ENCODE measurements at regions not wholly inside any gene's neighbourhood (a gene's known extent, or its start where the extent isn't known, plus 50 kb on each side); places are given as distances from the start of the nearest gene placed in this dataset.

- no peak overlapping the region for H4K8ac ChIP-seq (ENCODE audit: low read depth in 2 of 2, low read length in 2 of 2)
- H3K9ac ChIP-seq (ENCODE audit: low read depth, low read length): no peak overlapping the region
- no peak overlapping the region for H4K5ac ChIP-seq (ENCODE audit: low read depth, low read length)
- no peak overlapping the region for H3K23ac ChIP-seq (ENCODE audit: low read depth, low read length)
- H4K20me1 ChIP-seq (ENCODE audit: insufficient read depth, low read length): no peaks in the 10 kb centered on the region
- H2AFZ ChIP-seq (replicated peaks; ENCODE audit: low read length, poor library complexity): no peak overlapping the region
- no peak overlapping the region for H3K14ac ChIP-seq (replicated peaks; ENCODE audit: low read depth, low read length)
- no peaks in the 10 kb centered on the region for H3K9me3 ChIP-seq (ENCODE audit: control insufficient read depth, insufficient read depth, low read length)
- CTCF ChIA-PET: interaction anchor here (0.7 to 1.1 kb wide), 2 partner anchors 17 to 208 kb away, joined by 3 read pairs; no protein-coding TSS in a partner anchor
- no TSS peak for BruUV-seq (replicated peaks)
- ATAC-seq (ENCODE audit: low read depth) (no peak), DNase-seq (no peak)
- H3K4me3 ChIP-seq (ENCODE audit: insufficient read depth, low read depth, low read length): no peak overlapping the region
- intact Hi-C loops (cut with micrococcal nuclease) (no loop called here), in situ Hi-C loops (cut with MboI; ENCODE audit: low sequenced_read_pairs) (no loop called here), dilution Hi-C loops (cut with HindIII; ENCODE audit: low sequenced_read_pairs, unreplicated experiment) (no loop called here)
- no peak overlapping the region for H2AK9ac ChIP-seq (replicated peaks; ENCODE audit: low read depth, low read length, poor library complexity)
- H2BK120ac ChIP-seq (ENCODE audit: low read depth, low read length): no peak overlapping the region
- H3K79me1 ChIP-seq (ENCODE audit: low read depth in 1 of 2, low read length in 2 of 2): no peaks in the 10 kb centered on the region
- no peak overlapping the region for H2BK15ac ChIP-seq (ENCODE audit: low read depth, low read length)
- H2BK5ac ChIP-seq (ENCODE audit: low read depth, low read length, poor library complexity, severe bottlenecking): no peak overlapping the region
- no peak overlapping the region for H3K4me2 ChIP-seq (ENCODE audit: low read depth, low read length)
- no peak overlapping the region for H4K91ac ChIP-seq (ENCODE audit: insufficient read depth, low read depth, low read length)
- no peaks in the 10 kb centered on the region for H3K36me3 ChIP-seq (ENCODE audit: control insufficient read depth, insufficient read depth, low read length)
- 60% methylated on average over 1 of the region's 4 CpGs; no CpG with 5 or more reads in 1 of the 2 experiments for WGBS, 2 experiments (ENCODE audit: extremely low coverage in 2 of 2, insufficient read length in 1 of 2)
- H3K4ac ChIP-seq (ENCODE audit: low read depth, low read length): no peak overlapping the region
- H2AK5ac ChIP-seq (ENCODE audit: low read depth, low read length): no peak overlapping the region
- TF ChIP-seq RFX5 (IDR thresholded peaks at IDR 0.05; ENCODE audit: low read depth, low read length): no peak
- TF ChIP-seq CTCF (conservative IDR thresholded peaks at IDR 0.05; ENCODE audit: low read depth, low read length): no peak
- no peak for TF ChIP-seq ELK1 (IDR thresholded peaks at IDR 0.05; ENCODE audit: borderline replicate concordance, low read depth, low read length)
- TF ChIP-seq POLR2A (IDR thresholded peaks at IDR 0.05; ENCODE audit: low read depth, low read length): no peak
- TF ChIP-seq FOS (IDR thresholded peaks at IDR 0.05; ENCODE audit: low read depth, low read length): no peak
- no peak for TF ChIP-seq NFE2L2 (IDR thresholded peaks at IDR 0.05; ENCODE audit: low read depth, low read length)
- H3K18ac ChIP-seq (ENCODE audit: low read depth, low read length): no peak overlapping the region
- no peaks in the 10 kb centered on the region for H3K27me3 ChIP-seq (ENCODE audit: control insufficient read depth, insufficient read depth, low read length)
- no peak overlapping the region for H3K56ac ChIP-seq (ENCODE audit: extremely low read depth, insufficient read depth, low read length)
- H3K27ac ChIP-seq (ENCODE audit: insufficient read depth, low read length): no peak overlapping the region
- H3K4me1 ChIP-seq (ENCODE audit: control insufficient read depth, insufficient read depth, low read length): no peaks in the 10 kb centered on the region; the same call in 1 of the 2 replicates
- POLR2A ChIA-PET (ENCODE audit: unreplicated experiment): no interaction called here
- no peak overlapping the region for H2BK20ac ChIP-seq (ENCODE audit: low read depth, low read length)
- H3K9me1 ChIP-seq (ENCODE audit: insufficient read depth, low read length): no peaks in the 10 kb centered on the region
Measured at GRCh38 chr12:59023861-59024424, 103.6 kb upstream of the LRIG3 start.

All from IMR-90 (cell line).